ENCODE measurements at regions not wholly inside any gene's neighbourhood (a gene's known extent, or its start where the extent isn't known, plus 50 kb on each side); places are given as distances from the start of the nearest gene placed in this dataset.

GRCh38 chr14:89724628-89724960 is 229.9 kb downstream of the EFCAB11 start (continued):
- no peak for TF ChIP-seq E2F8 (IDR thresholded peaks at IDR 0.05; ENCODE audit: low read depth, partially characterized antibody)
- no peak for TF ChIP-seq CEBPB (IDR thresholded peaks at IDR 0.05; ENCODE audit: borderline replicate concordance in 1 of 2, low read depth in 2 of 2, low read length in 2 of 2)
- no peak for TF ChIP-seq PAX5 (IDR thresholded peaks at IDR 0.05; ENCODE audit: borderline replicate concordance, low read depth, low read length)
- TF ChIP-seq ZNF217 (IDR thresholded peaks at IDR 0.05): no peak
- TF ChIP-seq ZBTB4 (CRISPR knock-in tag; IDR thresholded peaks at IDR 0.05): no peak
- TF ChIP-seq CHD1 (IDR thresholded peaks at IDR 0.05; ENCODE audit: low read depth, low read length): no peak
- no peak for TF ChIP-seq USF2 (IDR thresholded peaks at IDR 0.05; ENCODE audit: borderline replicate concordance, low read depth, low read length)
- TF ChIP-seq JUNB (IDR thresholded peaks at IDR 0.05): no peak
- TF ChIP-seq CHD4 (IDR thresholded peaks at IDR 0.05): no peak

All from GM12878 (cell line).